Astrocyte of the spinal cord (primary cell): ENCODE measurements at regions not wholly inside any gene's neighbourhood (a gene's known extent, or its start where the extent isn't known, plus 50 kb on each side); places are given as distances from the start of the nearest gene placed in this dataset.

Experiments
- DNase-seq: peaks from one replicate; pipeline ENCODE4 v3.0.0; 2011; ENCODE audit warnings: low read depth, low spot score
- H3K4me3 ChIP-seq: 2 replicates; pipeline ENCODE4 v1.5.1; 2011; ENCODE audit warnings: low read depth, mild to moderate bottlenecking, low read length, moderate library complexity
- in situ Hi-C: cut with HindIII; loops from 2 replicates; pipeline ENCODE4 v1.10.0; 2017; ENCODE audit warnings: low sequenced_read_pairs
- TF ChIP-seq, protein P1 (sequence below): IDR thresholded peaks from 2 replicates; pipeline ENCODE4 v1.5.1; 2012; ENCODE audit warnings: low read depth, mild to moderate bottlenecking, low read length, inconsistent platforms

DNA sequence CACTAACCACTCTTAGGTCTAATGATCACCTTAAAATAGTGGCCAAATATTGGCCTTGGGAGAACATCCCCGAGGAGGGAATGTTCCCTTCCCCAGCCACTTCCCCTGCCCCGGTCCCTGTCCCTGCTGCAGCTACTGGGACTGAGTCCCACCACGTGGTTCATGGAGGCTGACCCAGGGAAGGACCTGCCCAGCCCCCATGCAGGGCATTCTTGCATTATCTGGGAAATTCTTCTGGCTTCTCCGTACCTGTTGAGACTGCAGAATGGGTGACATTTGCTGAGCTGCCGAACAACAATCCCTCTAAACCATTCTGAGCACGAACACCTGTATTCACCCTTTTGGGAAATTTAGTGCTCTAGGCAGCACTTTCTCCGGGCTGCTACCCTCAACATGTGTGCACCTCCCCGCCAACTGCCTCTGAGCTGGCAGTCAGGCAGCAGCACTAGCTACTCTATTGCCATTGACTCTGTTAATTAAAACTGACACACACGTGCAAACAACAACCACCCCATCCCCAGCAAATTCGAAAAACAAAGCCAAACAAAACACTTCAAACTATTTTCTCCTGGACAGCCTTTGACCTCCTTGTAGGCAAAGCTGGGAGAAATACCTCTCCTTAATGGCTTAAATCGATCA, 567.4 kb upstream of the MKI67 start:
- TF ChIP-seq, protein P1, sequence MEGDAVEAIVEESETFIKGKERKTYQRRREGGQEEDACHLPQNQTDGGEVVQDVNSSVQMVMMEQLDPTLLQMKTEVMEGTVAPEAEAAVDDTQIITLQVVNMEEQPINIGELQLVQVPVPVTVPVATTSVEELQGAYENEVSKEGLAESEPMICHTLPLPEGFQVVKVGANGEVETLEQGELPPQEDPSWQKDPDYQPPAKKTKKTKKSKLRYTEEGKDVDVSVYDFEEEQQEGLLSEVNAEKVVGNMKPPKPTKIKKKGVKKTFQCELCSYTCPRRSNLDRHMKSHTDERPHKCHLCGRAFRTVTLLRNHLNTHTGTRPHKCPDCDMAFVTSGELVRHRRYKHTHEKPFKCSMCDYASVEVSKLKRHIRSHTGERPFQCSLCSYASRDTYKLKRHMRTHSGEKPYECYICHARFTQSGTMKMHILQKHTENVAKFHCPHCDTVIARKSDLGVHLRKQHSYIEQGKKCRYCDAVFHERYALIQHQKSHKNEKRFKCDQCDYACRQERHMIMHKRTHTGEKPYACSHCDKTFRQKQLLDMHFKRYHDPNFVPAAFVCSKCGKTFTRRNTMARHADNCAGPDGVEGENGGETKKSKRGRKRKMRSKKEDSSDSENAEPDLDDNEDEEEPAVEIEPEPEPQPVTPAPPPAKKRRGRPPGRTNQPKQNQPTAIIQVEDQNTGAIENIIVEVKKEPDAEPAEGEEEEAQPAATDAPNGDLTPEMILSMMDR, result no peak
- DNase-seq, result no peak
- in situ Hi-C loops, result no loop called here
- H3K4me3 ChIP-seq, result no peak overlapping the region

DNA sequence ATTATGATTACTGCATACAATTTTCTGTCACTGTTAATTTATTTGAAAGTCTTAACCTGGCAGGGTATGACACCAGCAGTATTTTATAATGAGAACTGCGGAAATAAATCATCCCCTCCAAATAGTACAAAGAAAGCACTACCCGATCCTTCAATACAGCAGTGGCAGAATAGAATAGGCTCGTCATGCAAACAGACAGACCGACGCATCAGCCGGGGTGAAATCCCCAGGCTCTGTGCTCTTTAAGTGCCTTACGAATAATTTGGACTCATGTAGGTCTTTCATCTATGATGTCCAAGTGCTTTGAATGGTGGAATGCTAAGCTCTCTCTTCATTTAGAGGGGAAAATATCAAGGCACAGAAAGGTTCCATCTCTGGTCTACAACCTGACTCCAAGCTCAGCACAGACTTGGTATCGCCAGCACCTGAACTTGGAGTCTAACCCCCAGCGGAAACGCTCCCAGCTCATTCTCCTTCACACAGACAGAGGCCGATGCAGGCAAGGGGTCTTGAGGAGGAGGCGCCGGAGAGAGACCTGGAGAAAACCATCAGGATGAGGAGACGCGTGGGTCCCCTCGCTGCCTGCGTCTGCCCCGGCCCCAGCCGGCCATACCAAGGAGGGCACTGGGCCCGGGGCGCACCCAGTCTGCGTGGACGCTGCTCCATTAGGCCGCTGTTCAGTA, 568.1 kb upstream of the MKI67 start:
- DNase-seq, result no peak

DNA sequence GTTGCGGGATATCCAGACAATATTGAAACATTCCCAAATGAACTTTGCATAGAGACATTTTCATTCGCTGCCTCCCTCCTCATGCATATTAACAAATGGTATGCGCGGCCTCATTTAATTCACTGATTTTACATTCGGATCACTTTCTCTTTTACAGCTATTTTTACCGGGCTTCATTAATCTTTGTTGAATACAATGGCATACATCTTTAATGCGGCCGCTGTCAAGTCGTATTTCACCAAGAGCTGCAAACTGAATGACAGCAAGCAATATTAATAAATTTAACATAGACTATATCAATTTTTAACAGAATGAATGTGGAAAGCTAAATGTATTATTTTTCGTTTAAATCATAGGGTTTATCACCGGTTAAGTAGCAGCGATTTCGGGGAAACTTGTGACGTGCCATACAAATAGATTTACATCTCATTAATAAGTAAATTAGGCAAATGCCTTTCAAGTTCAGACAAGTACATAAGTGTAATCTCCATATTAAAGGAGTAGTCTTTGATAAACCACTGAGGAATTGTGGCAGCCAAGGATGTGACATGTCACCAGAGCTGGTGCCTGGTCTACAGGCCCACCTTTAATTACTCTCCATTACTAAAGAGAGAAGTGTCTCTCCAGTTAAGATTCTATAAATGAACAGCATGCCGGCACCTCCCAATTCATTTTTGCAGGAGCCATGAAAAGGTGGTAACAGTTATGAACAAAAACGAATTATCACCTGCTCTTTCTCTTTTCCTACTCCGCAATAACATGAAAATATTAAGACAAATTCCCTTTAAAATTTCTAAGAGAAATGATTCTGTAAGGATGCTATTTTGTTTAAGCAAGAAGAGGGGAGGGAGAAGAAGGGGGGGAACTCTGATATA, 568.9 kb upstream of the MKI67 start:
- no peak for DNase-seq
- no peak overlapping the region for H3K4me3 ChIP-seq
- TF ChIP-seq, protein P1, result no peak
- in situ Hi-C loops, result no loop called here

More for the DNA sequence above, 568.1 kb upstream of the MKI67 start:
- TF ChIP-seq, protein P1, result no peak
- H3K4me3 ChIP-seq, result no peak overlapping the region
- in situ Hi-C loops, result no loop called here

DNA sequence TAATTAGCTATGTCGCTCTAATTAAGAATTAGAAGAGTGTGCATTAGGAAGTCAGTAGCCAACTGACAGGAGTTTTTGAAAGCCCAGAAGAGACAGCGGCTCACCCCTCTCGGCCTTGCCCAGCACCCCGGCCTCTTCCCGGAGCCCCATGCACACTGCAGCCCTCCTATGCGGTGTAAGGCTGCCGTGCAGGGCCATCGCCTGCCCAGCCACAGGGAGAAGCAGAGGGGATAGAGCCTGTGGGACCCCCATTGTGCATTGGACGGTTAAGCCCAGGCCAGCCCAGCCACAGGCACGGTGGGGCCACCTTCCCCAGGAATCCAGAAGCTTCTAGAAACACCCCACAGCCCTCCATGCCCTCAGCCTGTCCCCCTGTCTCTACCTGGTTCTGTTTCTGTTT, 569.7 kb upstream of the MKI67 start:
- H3K4me3 ChIP-seq, result no peak overlapping the region
- in situ Hi-C loops, result no loop called here
- DNase-seq, result no peak
- TF ChIP-seq, protein P1, result no peak

GRCh38 chr10:128697437-128697836, 571.2 kb upstream of the MKI67 start:
- in situ Hi-C loops, result no loop called here
- TF ChIP-seq, protein P1, result no peak
- no peak overlapping the region for H3K4me3 ChIP-seq
- DNase-seq, result no peak

DNA sequence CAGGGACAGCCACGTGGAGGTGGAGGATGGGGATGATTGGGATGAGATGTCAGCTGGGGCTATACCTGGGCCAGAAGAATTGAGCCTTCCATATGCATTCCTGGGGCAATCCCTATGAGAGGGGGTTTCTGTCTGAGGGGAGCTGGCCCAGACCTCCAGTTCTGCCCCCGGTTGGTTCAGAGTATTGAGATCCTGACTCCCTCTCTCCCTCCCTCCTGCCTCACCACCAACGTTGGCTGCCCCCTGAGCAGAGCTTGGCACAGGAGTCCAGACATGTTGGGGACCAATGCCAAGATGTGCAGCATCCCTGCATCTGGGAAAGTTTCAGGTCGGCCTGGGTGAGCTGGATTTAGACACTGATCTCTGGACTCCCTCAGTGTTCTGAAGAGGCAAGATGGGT, 575.2 kb upstream of the MKI67 start:
- in situ Hi-C loops, result no loop called here
- DNase-seq, result no peak
- no peak overlapping the region for H3K4me3 ChIP-seq
- TF ChIP-seq, protein P1, result no peak
